Activated CD8-positive, alpha-beta T cell treated with anti-CD3 and anti-CD28 coated beads for 36 hours (primary cell): ENCODE measurements at regions not wholly inside any gene's neighbourhood (a gene's known extent, or its start where the extent isn't known, plus 50 kb on each side); places are given as distances from the start of the nearest gene placed in this dataset.

Source experiments
- ATAC-seq: fragments of 200-7000 bp; cut with Tn5 transposase; one replicate; pipeline ENCODE4 v1.10.0; 2021; ENCODE audit warnings: mild to moderate bottlenecking, moderate library complexity
- CTCF ChIA-PET: fragments of 350-600 bp; sonication (Branson Sonifier 250); formaldehyde crosslinking; loops from one replicate; lab custom pipeline; 2021; ENCODE audit warnings: antibody characterized with exemption; lab: Charles Lee
- POLR2A ChIA-PET: fragments of 350-600 bp; sonication (Branson Sonifier 250); formaldehyde crosslinking; loops from one replicate; lab custom pipeline; 2021; ENCODE audit warnings: antibody characterized with exemption; lab: Charles Lee
- DNase-seq: peaks from one replicate; pipeline ENCODE4 v3.0.0-alpha.2; 2020
- H3K27ac Mint-ChIP-seq: one replicate; pipeline ENCODE4 v1.8.0; 2021; ENCODE audit warnings: mild to moderate bottlenecking, mixed read lengths
- H3K27me3 Mint-ChIP-seq: one replicate; pipeline ENCODE4 v1.8.0; 2021; ENCODE audit warnings: mixed read lengths
- H3K36me3 Mint-ChIP-seq: one replicate; pipeline ENCODE4 v1.8.0; 2021; ENCODE audit warnings: low read depth, mixed read lengths
- H3K4me1 Mint-ChIP-seq: one replicate; pipeline ENCODE4 v1.8.0; 2021; ENCODE audit warnings: low read depth, mixed read lengths
- H3K4me3 Mint-ChIP-seq: one replicate; pipeline ENCODE4 v1.8.0; 2021; ENCODE audit warnings: mild to moderate bottlenecking, moderate library complexity, mixed read lengths
- H3K9me3 Mint-ChIP-seq: one replicate; pipeline ENCODE4 v1.8.0; 2021; ENCODE audit warnings: mixed read lengths
- intact Hi-C: fragments of 100-400 bp; cut with micrococcal nuclease; formaldehyde crosslinking; loops from one replicate; pipeline ENCODE4 v1.10.0; 2022
- TF ChIP-seq, protein P1 (sequence below): fragments of 200-600 bp; IDR thresholded peaks from one replicate; pipeline ENCODE4 v1.8.0; 2022; ENCODE audit warnings: antibody characterized with exemption, mild to moderate bottlenecking

DNA sequence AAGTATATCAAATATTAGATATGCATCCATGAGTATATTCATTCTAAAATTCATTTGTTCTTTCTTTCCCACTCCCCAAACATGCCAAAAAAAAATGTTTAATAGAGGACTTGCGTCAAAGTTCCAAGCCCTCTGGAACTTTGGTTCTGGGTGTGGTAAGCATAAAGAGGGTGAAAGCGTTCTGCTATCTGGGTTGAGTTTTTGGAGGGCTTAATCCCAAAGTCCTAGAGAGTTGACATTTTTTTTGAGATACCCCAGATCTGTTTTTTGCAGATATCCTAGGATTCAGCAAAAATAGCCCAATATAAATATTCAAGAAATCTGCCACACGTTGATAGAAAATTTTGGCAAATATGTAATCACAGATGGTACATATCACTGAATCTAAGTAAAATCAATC lies 424.3 kb upstream of the CBLB start:
- H3K27ac Mint-ChIP-seq: no peak overlapping the region

DNA sequence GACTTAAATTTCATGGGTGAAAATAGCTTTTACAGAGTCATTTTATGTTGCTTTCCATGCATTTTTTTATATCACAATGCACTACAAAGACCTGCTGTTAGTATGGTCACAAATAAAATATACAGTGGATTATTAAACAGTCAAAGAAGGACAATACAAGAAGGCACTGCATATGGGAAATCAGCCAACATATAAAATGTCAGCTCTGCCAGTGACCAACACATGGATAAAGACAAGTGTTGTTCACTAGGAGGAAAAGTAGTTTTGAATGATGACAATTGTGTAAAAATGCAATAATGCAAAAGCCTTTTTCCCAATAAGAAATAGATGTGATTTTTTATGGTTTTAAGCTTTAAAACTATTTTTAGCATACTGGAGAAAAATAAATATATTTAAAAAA lies 425.3 kb upstream of the CBLB start:
- Mint-ChIP-seq H3K4me3 (no peak overlapping the region), H3K27ac (no peak overlapping the region), H3K9me3 (peaks cover 4% of the 10 kb centered on the region), H3K27me3 (no peaks in the 10 kb centered on the region), H3K4me1 (peaks cover 21% of the 10 kb centered on the region), H3K36me3 (peaks cover 1% of the 10 kb centered on the region)
- no peak for DNase-seq
- TF ChIP-seq, protein P1, sequence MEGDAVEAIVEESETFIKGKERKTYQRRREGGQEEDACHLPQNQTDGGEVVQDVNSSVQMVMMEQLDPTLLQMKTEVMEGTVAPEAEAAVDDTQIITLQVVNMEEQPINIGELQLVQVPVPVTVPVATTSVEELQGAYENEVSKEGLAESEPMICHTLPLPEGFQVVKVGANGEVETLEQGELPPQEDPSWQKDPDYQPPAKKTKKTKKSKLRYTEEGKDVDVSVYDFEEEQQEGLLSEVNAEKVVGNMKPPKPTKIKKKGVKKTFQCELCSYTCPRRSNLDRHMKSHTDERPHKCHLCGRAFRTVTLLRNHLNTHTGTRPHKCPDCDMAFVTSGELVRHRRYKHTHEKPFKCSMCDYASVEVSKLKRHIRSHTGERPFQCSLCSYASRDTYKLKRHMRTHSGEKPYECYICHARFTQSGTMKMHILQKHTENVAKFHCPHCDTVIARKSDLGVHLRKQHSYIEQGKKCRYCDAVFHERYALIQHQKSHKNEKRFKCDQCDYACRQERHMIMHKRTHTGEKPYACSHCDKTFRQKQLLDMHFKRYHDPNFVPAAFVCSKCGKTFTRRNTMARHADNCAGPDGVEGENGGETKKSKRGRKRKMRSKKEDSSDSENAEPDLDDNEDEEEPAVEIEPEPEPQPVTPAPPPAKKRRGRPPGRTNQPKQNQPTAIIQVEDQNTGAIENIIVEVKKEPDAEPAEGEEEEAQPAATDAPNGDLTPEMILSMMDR: no peak
- ATAC-seq: no peak
- ChIA-PET POLR2A (no interaction called here), CTCF (interaction anchor here (0.7 to 1.3 kb wide), 2 partner anchors 202 to 226 kb away, joined by 3 read pairs; no protein-coding TSS in a partner anchor)
- intact Hi-C loops: no loop called here

More for the DNA sequence above, 424.3 kb upstream of the CBLB start:
- Mint-ChIP-seq H3K36me3 (no peaks in the 10 kb centered on the region), H3K4me1 (peaks cover 20% of the 10 kb centered on the region), H3K27me3 (no peaks in the 10 kb centered on the region), H3K9me3 (peaks cover 2% of the 10 kb centered on the region), H3K4me3 (no peak overlapping the region)
- POLR2A ChIA-PET: no interaction called here
- no peak for ATAC-seq
- TF ChIP-seq, protein P1: no peak
- intact Hi-C loops: no loop called here
- CTCF ChIA-PET: interaction anchor here (1.4 kb wide), 1 partner anchor 10 kb away, joined by 6 read pairs; no protein-coding TSS in a partner anchor
- no peak for DNase-seq

DNA sequence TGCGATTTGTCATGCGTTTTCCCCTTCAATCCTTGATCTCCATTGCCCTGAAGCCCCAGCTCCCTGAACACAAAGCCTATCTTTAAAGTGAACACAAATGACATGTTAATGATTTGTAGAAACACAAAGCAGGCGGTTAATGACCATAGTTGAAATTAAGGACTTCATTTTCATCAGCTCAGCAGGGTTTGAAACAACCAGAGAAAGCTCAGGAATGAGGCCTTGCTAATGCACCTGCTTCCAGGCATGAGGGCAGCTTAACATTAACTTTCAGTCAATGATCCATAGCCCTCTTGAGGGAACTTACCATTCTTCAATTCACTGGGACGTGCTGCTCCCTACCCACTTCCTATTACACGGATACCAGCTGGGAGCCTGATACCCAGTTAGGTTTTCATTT lies 427.2 kb upstream of the CBLB start:
- intact Hi-C loops: no loop called here
- Mint-ChIP-seq H3K4me3 (no peak overlapping the region), H3K27me3 (no peaks in the 10 kb centered on the region), H3K4me1 (peaks cover 22% of the 10 kb centered on the region), H3K27ac (no peak overlapping the region), H3K9me3 (peaks cover 4% of the 10 kb centered on the region), H3K36me3 (peaks cover 1% of the 10 kb centered on the region)
- no peak for ATAC-seq
- CTCF ChIA-PET: interaction anchor here (0.8 to 1.3 kb wide), 2 partner anchors 15 to 20 kb away, joined by 3 read pairs; no protein-coding TSS in a partner anchor
- DNase-seq: no peak
- TF ChIP-seq, protein P1: no peak
- POLR2A ChIA-PET: interaction anchor here (0.6 kb wide), 1 partner anchor 8 kb away, joined by 3 read pairs; no protein-coding TSS in a partner anchor

GRCh38 chr3:106299300-106300098 lies 430.7 kb upstream of the CBLB start:
- intact Hi-C loops: no loop called here
- Mint-ChIP-seq H3K4me1 (peaks cover 45% of the 10 kb centered on the region), H3K27me3 (no peaks in the 10 kb centered on the region), H3K27ac (peak overlapping the region; percentile 2), H3K4me3 (no peak overlapping the region), H3K36me3 (peaks cover 1% of the 10 kb centered on the region), H3K9me3 (peaks cover 4% of the 10 kb centered on the region)
- ATAC-seq (peak; percentile 83), DNase-seq (peak; percentile 34)
- ChIA-PET POLR2A (no interaction called here), CTCF (interaction anchor here (0.6 kb wide), 1 partner anchor 76 kb away, joined by 3 read pairs; no protein-coding TSS in a partner anchor)
- TF ChIP-seq, protein P1: no peak
